Panc1 (cell line): ENCODE measurements at regions not wholly inside any gene's neighbourhood (a gene's known extent, or its start where the extent isn't known, plus 50 kb on each side); places are given as distances from the start of the nearest gene placed in this dataset.

Experiments used
- ATAC-seq: fragments of 200-7000 bp; cut with Tn5 transposase; 2 replicates; pipeline ENCODE4 v1.9.1; 2020; ENCODE audit warnings: mild to moderate bottlenecking, moderate library complexity
- BruUV-seq: library from RNA; stranded (reverse); fragments of 400-500 nt; replicated peaks from 2 replicates; lab custom pipeline; 2021; lab: Mats Ljungman, UMichigan
- CTCF ChIA-PET: fragments of 300-600 bp; sonication (Branson Sonifier 250); formaldehyde crosslinking; loops from one replicate; lab custom pipeline; 2022; ENCODE audit warnings: antibody characterized with exemption; lab: Charles Lee
- POLR2A ChIA-PET: fragments of 300-600 bp; sonication (Branson Sonifier 250); formaldehyde crosslinking; loops from one replicate; lab custom pipeline; 2022; ENCODE audit warnings: antibody characterized with exemption; lab: Charles Lee
- DNase-seq: peaks from one replicate; pipeline ENCODE4 v3.0.0-alpha.2; 2010; ENCODE audit warnings: low read depth, low spot score
- H3K27ac ChIP-seq: 2 replicates; pipeline ENCODE4 v1.5.1; 2011; ENCODE audit warnings: mild to moderate bottlenecking, low read length, inconsistent platforms
- H3K27me3 ChIP-seq: fragments of 200-500 bp; sonication (Bioruptor generic); 2 replicates; pipeline ENCODE4 v1.6.0; 2014; ENCODE audit warnings: low read length, inconsistent platforms; ENCODE audit not compliant: control insufficient read depth, insufficient read depth
- H3K36me3 ChIP-seq: fragments of 200-500 bp; sonication (Bioruptor generic); 2 replicates; pipeline ENCODE4 v1.5.1; 2014; ENCODE audit warnings: inconsistent platforms, mild to moderate bottlenecking, low read length, moderate library complexity; ENCODE audit not compliant: control insufficient read depth, insufficient read depth
- H3K4me1 ChIP-seq: 2 replicates; pipeline ENCODE4 v1.5.1; 2011; ENCODE audit warnings: inconsistent platforms, mild to moderate bottlenecking, low read length, moderate library complexity; ENCODE audit not compliant: control insufficient read depth, insufficient read depth
- H3K4me3 ChIP-seq, 2 experiments: 2 replicates each; pipeline ENCODE4 v1.5.1; 2011 to 2012; ENCODE audit warnings: low read depth in 2 of 2, low read length in 2 of 2, mild to moderate bottlenecking in 2 of 2, inconsistent platforms in 1 of 2, moderate library complexity in 1 of 2
- H3K9me3 ChIP-seq: fragments of 200-500 bp; sonication (Bioruptor generic); 2 replicates; pipeline ENCODE4 v1.5.1; 2014; ENCODE audit warnings: low read depth, mild to moderate bottlenecking, inconsistent platforms, low read length, moderate library complexity; ENCODE audit not compliant: control insufficient read depth, insufficient read depth
- POLR2AphosphoS5 ChIP-seq: IDR thresholded peaks from 2 replicates; pipeline ENCODE4 v1.6.1; 2012; ENCODE audit warnings: mild to moderate bottlenecking, low read depth, low read length, moderate library complexity
- SIN3A ChIP-seq: IDR thresholded peaks from 2 replicates; pipeline ENCODE4 v1.6.1; 2012; ENCODE audit warnings: low read depth, mild to moderate bottlenecking, low read length, moderate library complexity, borderline replicate concordance; ENCODE audit not compliant: insufficient read depth
- TCF7L2 ChIP-seq: IDR thresholded peaks from 2 replicates; pipeline ENCODE4 v1.6.1; 2011; ENCODE audit warnings: mild to moderate bottlenecking, low read depth, low read length, inconsistent platforms
- in situ Hi-C: cut with HindIII; loops from 2 replicates; pipeline ENCODE4 v1.10.0; 2016; ENCODE audit warnings: low sequenced_read_pairs, low pct_unique_long_range_greater_than_20kb
- intact Hi-C: fragments of 100-400 bp; cut with micrococcal nuclease; formaldehyde crosslinking; loops from one replicate; pipeline ENCODE4 v1.10.0; 2022; ENCODE audit not compliant: unreplicated experiment
- TF ChIP-seq, protein P1 (sequence below): fragments of 450-650 bp; IDR thresholded peaks from 2 replicates; pipeline ENCODE4 v1.5.1; 2017; ENCODE audit warnings: mild to moderate bottlenecking
- TF ChIP-seq, protein P2 (sequence below), 2 experiments: IDR thresholded peaks; 2 replicates each; pipeline ENCODE4 v1.6.1; 2011 to 2012; ENCODE audit warnings: low read depth in 2 of 2, control low read depth in 1 of 2, low read length in 1 of 2, mild to moderate bottlenecking in 1 of 2, moderate library complexity in 1 of 2; ENCODE audit not compliant: insufficient read depth in 1 of 2

GRCh38 chr3:157793745-157794144, 290.5 kb upstream of the VEPH1 start:
- intact Hi-C loops: no loop called here
- no peak overlapping the region for H3K4me3 ChIP-seq
- no peaks in the 10 kb centered on the region for H3K4me1 ChIP-seq
- BruUV-seq: no TSS peak
- ChIA-PET CTCF (interaction anchor here (0.7 kb wide), 1 partner anchor 168 kb away, joined by 6 read pairs; no protein-coding TSS in a partner anchor), POLR2A (no interaction called here)
- in situ Hi-C loops: no loop called here
- ATAC-seq (no peak), DNase-seq (no peak)
- no peaks in the 10 kb centered on the region for H3K9me3 ChIP-seq
- no peaks in the 10 kb centered on the region; the same call in 1 of the 2 replicates for H3K36me3 ChIP-seq
- no peaks in the 10 kb centered on the region for H3K27me3 ChIP-seq
- no peak overlapping the region for H3K27ac ChIP-seq
- TF ChIP-seq, protein P1, sequence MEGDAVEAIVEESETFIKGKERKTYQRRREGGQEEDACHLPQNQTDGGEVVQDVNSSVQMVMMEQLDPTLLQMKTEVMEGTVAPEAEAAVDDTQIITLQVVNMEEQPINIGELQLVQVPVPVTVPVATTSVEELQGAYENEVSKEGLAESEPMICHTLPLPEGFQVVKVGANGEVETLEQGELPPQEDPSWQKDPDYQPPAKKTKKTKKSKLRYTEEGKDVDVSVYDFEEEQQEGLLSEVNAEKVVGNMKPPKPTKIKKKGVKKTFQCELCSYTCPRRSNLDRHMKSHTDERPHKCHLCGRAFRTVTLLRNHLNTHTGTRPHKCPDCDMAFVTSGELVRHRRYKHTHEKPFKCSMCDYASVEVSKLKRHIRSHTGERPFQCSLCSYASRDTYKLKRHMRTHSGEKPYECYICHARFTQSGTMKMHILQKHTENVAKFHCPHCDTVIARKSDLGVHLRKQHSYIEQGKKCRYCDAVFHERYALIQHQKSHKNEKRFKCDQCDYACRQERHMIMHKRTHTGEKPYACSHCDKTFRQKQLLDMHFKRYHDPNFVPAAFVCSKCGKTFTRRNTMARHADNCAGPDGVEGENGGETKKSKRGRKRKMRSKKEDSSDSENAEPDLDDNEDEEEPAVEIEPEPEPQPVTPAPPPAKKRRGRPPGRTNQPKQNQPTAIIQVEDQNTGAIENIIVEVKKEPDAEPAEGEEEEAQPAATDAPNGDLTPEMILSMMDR: no peak
- TF ChIP-seq POLR2AphosphoS5 (no peak), SIN3A (no peak), TCF7L2 (no peak)
- TF ChIP-seq, protein P2, sequence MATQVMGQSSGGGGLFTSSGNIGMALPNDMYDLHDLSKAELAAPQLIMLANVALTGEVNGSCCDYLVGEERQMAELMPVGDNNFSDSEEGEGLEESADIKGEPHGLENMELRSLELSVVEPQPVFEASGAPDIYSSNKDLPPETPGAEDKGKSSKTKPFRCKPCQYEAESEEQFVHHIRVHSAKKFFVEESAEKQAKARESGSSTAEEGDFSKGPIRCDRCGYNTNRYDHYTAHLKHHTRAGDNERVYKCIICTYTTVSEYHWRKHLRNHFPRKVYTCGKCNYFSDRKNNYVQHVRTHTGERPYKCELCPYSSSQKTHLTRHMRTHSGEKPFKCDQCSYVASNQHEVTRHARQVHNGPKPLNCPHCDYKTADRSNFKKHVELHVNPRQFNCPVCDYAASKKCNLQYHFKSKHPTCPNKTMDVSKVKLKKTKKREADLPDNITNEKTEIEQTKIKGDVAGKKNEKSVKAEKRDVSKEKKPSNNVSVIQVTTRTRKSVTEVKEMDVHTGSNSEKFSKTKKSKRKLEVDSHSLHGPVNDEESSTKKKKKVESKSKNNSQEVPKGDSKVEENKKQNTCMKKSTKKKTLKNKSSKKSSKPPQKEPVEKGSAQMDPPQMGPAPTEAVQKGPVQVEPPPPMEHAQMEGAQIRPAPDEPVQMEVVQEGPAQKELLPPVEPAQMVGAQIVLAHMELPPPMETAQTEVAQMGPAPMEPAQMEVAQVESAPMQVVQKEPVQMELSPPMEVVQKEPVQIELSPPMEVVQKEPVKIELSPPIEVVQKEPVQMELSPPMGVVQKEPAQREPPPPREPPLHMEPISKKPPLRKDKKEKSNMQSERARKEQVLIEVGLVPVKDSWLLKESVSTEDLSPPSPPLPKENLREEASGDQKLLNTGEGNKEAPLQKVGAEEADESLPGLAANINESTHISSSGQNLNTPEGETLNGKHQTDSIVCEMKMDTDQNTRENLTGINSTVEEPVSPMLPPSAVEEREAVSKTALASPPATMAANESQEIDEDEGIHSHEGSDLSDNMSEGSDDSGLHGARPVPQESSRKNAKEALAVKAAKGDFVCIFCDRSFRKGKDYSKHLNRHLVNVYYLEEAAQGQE (IDR thresholded peaks at IDR 0.05; ENCODE audit: insufficient read depth in 1 of 2, low read depth in 2 of 2, low read length in 1 of 2): no peak

DNA sequence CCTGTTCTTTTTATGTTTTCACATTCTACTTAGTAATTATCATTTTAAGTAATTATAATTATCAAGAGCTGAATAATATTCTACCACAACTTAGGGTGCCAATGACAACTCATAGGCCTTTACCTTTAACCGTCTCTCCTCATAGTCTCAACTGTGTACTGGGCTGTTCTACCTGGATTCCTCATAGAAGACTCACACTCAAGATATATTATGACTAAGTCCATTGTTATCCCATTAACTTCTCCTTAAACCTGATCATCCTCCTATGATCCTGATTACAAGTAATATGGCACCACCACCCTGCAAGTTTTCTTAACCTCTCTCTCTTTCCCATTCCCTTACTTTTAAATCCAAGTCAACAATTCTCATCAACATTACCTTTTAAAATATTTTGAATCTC, 285.9 kb upstream of the VEPH1 start:
- no peaks in the 10 kb centered on the region for H3K27me3 ChIP-seq
- no peaks in the 10 kb centered on the region for H3K36me3 ChIP-seq
- no TSS peak for BruUV-seq
- ChIA-PET CTCF (no interaction called here), POLR2A (interaction anchor here (0.6 kb wide), 1 partner anchor 295 kb away, joined by 5 read pairs; no protein-coding TSS in a partner anchor)
- in situ Hi-C loops (no loop called here), intact Hi-C loops (no loop called here)
- H3K4me1 ChIP-seq: peaks cover 17% of the 10 kb centered on the region
- DNase-seq (no peak), ATAC-seq (no peak)
- no peak for TF ChIP-seq POLR2AphosphoS5
- TF ChIP-seq, protein P2 (IDR thresholded peaks at IDR 0.05; ENCODE audit: insufficient read depth in 1 of 2, low read depth in 2 of 2, low read length in 1 of 2): no peak
- TF ChIP-seq, protein P1: no peak
- no peak for TF ChIP-seq SIN3A
- TF ChIP-seq TCF7L2: no peak
- no peak overlapping the region for H3K4me3 ChIP-seq
- no peaks in the 10 kb centered on the region for H3K9me3 ChIP-seq
- no peak overlapping the region for H3K27ac ChIP-seq
